ENCODE measurements at regions not wholly inside any gene's neighbourhood (a gene's known extent, or its start where the extent isn't known, plus 50 kb on each side); places are given as distances from the start of the nearest gene placed in this dataset.
"Not testable (repeated sequence)": the region's sequence is repeated elsewhere in the genome, so short reads cannot be mapped to it uniquely, and the experiment has no call there.

DNA sequence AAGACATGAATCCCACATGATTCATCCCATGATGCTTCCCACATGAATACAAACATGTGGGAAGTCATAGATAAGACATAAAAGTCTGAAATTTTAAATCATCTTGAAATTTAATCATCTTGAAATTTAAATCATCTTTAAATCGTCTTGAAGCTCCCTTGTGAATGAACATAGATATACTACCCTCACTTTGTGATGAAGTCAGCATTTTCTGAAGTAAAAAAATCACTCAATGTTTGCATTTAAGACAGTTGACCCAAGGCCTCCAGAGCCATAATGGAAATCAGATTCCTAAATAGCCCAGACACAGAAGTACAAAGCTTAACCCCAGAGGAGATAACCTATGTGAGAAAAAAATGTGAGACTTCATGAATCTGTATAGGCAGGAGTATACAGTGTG, 279.4 kb downstream of the ZBBX start:
- DNase-seq, result no peak

DNA sequence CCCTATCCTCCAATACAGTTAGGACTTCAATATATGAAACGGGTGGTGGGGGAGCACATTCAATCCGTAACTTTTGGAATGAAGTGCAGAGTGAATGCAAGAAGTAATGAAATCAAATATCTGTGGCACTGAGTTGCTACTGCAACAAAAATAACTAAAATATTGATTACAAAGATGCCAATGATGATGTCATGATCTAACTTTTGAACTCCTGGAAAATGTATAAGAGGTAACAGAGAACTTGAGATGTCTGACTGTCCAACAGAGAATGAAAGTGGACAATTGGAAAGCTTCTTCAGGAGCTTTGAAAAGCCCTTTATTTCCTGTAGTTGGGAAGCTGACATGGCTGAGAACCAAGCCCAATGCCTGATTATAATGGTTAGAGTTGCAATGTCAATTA, 279.9 kb downstream of the ZBBX start:
- no peak for DNase-seq

GRCh38 chr3:167095976-167096375, 284.1 kb downstream of the ZBBX start:
- no peak for DNase-seq

DNA sequence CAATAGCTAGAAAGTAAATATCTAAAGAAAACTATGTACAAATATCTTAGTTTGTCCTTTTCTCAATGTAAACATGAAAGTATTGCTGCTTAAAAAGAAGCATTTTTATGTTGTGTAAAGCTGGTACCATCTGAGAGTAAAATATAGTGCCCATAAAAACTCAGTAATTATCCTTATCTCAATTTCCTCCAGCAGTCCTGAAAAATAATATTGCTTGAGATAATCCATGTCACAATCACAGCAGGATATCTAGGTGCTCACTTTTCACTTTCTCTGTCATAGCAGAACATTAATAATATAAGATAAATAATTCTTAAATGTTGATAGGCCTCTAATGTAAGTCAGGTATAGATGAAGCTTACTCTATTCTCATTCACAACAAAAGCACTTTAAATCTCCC, 285.5 kb downstream of the ZBBX start:
- DNase-seq, result no peak

GRCh38 chr3:167091226-167091625, 288.9 kb downstream of the ZBBX start:
- DNase-seq, result no peak

DNA sequence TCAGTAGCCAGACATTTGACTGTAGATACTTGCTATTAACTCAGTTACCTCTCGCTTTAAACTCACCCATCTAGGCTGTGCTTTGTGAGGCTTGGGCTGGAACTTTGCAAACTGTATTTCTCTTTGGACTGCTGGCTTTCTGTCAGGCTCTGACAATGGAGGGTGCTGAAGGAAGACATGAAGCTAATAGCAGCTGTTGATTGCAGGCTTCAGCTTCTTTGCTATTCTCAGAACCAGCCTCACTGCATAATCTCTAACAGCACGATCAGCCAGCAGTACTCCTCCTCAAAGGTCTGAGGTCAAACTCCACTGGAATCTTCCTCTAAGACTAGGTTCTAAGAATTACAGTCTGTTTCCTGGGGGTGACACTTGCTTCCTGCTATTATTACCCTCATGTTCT, 295.6 kb downstream of the ZBBX start:
- no peak for DNase-seq

DNA sequence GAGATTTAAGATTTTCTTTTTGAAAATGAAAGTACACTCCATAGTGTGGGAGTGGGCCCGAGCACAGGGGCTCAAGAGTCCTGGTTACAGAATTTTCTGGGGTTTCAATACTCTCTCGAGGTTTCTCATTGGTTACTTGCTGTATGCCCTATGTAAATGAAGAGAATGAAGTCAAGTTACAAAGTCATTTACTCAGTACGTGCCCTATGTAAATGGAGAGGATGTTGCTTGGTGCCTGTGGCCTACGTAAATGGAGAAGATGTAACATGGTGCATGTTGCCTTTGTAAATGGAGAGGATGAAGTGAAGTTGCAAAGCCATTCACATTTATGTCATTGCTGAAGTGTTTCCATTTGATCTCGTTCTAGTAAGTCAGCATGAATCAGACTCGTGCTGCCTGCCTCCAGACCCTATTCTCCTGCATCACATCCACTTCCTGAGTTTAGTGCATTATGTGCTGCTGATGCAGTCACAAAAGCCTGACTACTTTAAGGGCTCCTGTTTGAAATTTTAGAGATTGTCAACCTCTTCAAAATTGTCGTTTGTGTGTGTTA, 302.0 kb downstream of the ZBBX start:
- DNase-seq, result no peak

DNA sequence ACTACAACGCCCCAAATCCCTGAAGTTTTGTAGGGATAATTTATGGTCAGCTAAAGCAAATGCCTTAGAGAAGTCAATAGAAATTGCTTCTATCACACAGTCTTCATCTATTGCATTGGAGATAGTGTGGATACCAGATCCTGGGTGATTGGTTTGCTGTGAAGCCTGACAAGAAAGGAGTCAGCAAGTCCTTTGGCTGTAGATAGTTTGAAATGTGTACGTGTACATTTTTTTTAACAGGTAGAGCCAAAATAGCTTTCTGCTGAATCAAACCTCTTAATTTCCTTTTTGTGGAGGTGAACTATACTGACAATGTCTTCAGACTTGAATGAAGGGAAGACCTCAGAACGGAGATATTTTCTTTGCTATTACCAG, 312.3 kb downstream of the ZBBX start:
- no peak for DNase-seq

DNA sequence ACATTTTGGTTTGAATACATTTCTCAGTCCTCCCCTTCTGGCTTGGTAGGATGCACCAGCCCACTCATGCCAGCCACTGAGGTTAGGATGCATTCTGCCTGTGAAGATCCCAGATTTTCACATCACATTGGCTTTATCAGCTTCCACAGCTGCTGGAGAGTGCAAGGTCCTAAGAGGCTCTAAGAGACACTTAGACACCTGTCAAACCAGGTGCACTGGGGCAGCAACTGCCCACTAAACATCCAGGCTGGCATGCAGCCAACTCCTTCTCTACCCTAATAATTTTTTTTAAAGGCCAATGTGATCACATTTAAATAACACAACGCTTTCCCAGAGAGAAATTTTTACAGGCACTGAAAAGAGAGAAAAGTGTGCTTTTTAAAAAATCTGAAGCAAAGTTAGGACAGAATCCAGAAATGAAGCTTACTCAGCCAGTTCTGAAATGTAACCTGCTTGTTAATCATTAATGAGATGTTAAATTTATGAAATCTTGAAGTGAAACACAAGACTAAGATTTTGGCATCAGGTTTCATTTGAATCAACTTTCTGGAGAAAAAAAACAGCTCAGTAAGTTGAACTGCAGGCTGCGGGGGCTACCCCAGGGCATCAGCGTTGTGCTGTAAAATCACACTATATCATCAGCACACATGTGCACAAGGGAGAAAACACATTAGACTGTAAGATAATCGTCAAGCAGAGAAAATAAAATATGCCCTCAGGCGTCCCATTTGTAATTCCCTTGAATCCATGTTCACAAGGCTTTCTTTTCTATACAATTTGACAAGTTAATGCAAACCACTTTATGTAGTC, 312.9 kb downstream of the ZBBX start:
- DNase-seq, result no peak

GRCh38 chr3:167057581-167057980, 322.5 kb downstream of the ZBBX start:
- DNase-seq, result no peak

- no peak for DNase-seq
Measured at GRCh38 chr3:167054926-167055325, 325.2 kb downstream of the ZBBX start.

DNA sequence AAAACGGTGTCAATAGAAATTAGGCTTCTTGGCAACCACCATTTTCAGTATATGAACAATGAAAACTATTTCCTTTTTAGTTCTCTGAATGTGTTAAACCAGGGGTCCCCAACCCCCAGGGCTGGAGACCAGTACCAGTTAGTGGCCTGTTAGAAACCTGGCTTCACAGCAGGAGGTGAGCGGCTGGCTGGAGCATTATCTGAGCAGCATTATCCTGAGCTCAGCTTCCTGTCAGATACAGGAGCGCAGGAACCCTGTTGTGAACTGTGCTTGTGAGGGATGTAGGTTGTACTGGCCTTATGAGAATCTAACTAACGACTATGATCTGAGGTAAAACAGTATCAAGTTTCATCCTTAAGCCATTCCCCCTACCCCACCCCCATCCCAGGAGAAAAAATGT, 328.7 kb downstream of the ZBBX start:
- no peak for DNase-seq

GRCh38 chr3:167033866-167034265, 346.2 kb downstream of the ZBBX start:
- DNase-seq, result no peak

- peak; percentile 2 to 58 for DNase-seq
Measured at GRCh38 chr3:167032267-167032876, 347.7 kb downstream of the ZBBX start.

GRCh38 chr3:167031364-167032049, 348.6 kb downstream of the ZBBX start:
- DNase-seq, result no peak

- DNase-seq, result no peak
Measured at GRCh38 chr3:167030082-167030725, 349.9 kb downstream of the ZBBX start.

DNA sequence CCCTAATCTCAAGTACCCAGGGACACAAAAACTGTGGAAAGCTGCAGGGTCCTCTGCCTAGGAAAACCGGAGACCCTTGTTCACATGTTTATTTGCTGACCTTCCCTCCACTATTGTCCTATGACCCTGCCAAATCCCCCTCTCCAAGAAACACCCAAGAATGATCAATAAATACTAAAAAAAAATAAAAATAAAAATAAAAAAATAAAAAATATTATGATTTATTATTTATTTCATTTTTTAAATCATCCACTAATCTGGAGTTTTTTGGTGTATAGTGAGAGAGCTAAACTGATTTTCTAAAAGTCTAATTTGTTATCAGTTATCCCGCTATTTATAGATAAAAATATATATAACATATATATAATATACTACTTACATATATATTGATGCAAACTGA, 360.6 kb downstream of the ZBBX start:
- DNase-seq, result not testable (repeated sequence)

DNA sequence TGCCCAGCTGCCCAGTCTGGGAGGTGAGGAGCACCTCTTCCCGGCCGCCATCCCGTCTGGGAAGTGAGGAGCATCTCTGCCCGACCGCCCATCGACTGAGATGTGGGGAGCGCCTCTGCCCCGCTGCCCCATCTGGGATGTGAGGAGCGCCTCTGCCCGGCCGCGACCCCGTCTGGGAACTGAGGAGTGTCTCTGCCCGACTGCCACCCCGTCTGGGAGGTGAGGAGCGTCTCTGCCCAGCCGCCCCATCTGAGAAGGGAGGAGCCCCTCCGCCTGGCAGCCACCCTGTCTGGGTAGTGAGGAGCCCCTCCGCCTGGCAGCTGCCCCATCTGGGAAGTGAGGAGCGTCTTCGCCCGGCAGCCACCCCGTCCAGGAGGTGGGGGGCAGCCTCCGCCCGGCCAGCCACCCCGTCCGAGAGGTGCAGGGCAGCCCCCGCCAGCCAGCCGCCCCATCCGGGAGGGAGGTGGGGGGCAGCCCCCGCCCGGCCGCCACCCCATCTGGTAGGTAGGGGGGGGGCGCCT, 361.4 kb downstream of the ZBBX start:
- not testable (repeated sequence) for DNase-seq

- no peak for DNase-seq
Measured at GRCh38 chr3:167012691-167013090, 367.4 kb downstream of the ZBBX start.

DNA sequence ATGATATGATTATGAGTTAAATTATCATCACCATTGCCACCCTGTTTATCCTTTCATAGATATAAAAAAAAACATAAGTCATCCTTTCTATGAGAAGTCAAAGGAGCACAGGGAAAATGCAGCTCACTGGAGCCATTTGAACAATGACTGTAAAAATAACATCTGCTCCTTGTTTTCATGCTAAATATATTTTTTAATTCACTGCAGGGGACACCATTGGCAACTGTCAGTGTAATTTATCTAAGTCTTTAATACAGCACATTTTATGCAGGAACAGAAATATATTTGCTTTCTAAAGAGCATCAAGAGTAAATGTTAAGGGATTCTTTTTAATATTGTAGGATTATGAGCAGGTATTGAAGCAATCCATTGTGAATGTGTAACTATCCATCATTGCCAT, 371.3 kb downstream of the ZBBX start:
- DNase-seq, result no peak

GRCh38 chr3:167001374-167001773, 378.7 kb downstream of the ZBBX start:
- no peak for DNase-seq

DNA sequence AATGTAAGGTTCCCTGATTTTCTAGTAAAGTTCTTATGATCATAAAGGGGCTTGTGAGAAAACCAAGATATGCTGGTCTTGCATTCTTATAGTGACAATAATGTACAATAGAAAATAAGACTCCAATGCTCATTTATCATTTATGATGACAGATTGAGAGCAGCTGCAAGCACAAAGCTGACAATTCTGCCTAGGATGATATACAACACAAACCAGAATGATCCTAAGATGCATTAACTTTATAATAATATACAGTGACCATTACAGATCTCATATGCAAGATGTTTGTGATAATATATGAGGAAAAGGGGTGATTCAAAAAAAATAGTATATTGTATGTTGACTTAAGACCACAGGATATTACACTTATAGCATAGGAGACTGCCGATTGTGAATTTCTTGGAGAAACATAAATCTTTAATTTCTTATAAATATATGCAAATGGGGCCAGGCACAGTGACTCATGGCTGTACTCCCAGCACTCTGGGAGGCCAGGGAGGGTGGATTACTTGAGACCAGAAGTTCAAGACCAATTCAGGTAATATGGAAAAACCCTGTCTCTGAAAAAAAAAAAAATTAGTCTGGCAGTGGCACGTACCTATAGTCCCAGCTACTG, 387.0 kb downstream of the ZBBX start:
- DNase-seq, result no peak

DNA sequence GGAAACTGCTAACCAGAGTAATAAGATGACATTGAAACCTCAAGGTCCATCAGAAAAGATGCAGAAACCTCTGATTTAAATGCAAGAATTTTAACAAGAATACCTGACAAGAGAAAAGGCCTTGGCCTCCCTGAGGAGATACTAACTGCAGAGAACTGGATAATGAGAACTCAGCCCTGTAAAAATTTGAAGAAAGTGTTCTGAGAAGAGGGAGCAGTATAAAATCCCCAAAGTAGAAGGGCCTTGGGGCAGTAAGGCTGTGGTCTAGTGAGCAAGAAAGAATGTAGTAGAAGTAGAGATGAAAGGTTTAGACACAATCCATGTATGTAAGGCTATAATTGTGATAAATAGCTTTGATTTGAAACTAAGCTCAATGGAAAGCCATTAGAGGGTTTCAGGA, 394.1 kb downstream of the ZBBX start:
- no peak for DNase-seq
